Central memory CD8-positive, alpha-beta T cell (primary cell): ENCODE measurements at regions not wholly inside any gene's neighbourhood (a gene's known extent, or its start where the extent isn't known, plus 50 kb on each side); places are given as distances from the start of the nearest gene placed in this dataset.
"Not testable (repeated sequence)": the region's sequence is repeated elsewhere in the genome, so short reads cannot be mapped to it uniquely, and the experiment has no call there.

Experiments
- ATAC-seq: fragments of 150-1000 bp; cut with Tn5 transposase; replicated peaks from 2 replicates; pipeline ENCODE4 v1.10.0; 2022; ENCODE audit warnings: mild to moderate bottlenecking, moderate FRiP score, moderate number of reproducible peaks; ENCODE audit not compliant: poor library complexity, severe bottlenecking; ENCODE audit errors: extremely low read depth
- DNase-seq, 2 donors: peaks; one replicate each; pipeline ENCODE4 v3.0.0; 2021; ENCODE audit warnings: low spot score in 2 of 2
- H3K27ac Mint-ChIP-seq: one replicate; pipeline ENCODE4 v1.8.0; 2022; ENCODE audit warnings: low read depth, mild to moderate bottlenecking, moderate library complexity, mixed read lengths
- H3K27me3 Mint-ChIP-seq: one replicate; pipeline ENCODE4 v1.8.0; 2022; ENCODE audit warnings: mixed read lengths
- H3K36me3 Mint-ChIP-seq: one replicate; pipeline ENCODE4 v1.8.0; 2022; ENCODE audit warnings: mild to moderate bottlenecking, moderate library complexity, mixed read lengths; ENCODE audit not compliant: insufficient read depth
- H3K4me1 Mint-ChIP-seq: one replicate; pipeline ENCODE4 v1.8.0; 2022; ENCODE audit warnings: mixed read lengths
- H3K4me3 Mint-ChIP-seq: one replicate; pipeline ENCODE4 v1.8.0; 2022; ENCODE audit warnings: mild to moderate bottlenecking, moderate library complexity, mixed read lengths
- H3K9me3 Mint-ChIP-seq: one replicate; pipeline ENCODE4 v1.8.0; 2022; ENCODE audit warnings: mixed read lengths

DNA sequence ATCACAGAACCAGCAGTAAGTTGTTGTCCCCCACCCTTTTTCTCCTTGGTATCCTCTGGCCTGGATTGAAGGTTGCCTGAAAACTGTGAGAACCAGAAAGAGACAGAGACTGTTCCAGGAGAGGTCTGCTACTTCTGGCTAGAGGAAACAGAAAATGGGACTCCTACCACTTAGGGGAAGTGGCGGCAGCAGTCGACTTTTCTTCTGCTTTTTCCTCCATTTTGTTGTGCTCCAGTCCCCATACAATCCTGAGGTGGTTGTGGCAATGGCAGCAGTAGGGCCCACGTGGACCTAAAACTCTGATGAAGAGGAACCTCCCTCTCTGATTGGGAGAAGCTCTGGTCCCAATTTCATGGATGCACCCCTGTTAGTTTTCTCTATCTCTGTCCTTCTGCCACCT is 76.0 kb upstream of the SORL1 start:
- H3K9me3 Mint-ChIP-seq, result no peaks in the 10 kb centered on the region
- H3K36me3 Mint-ChIP-seq, result no peaks in the 10 kb centered on the region
- no peak for DNase-seq
- no peak for ATAC-seq
- H3K27ac Mint-ChIP-seq, result no peak overlapping the region
- no peak overlapping the region for H3K4me3 Mint-ChIP-seq
- H3K4me1 Mint-ChIP-seq, result peaks cover 33% of the 10 kb centered on the region
- no peaks in the 10 kb centered on the region for H3K27me3 Mint-ChIP-seq

DNA sequence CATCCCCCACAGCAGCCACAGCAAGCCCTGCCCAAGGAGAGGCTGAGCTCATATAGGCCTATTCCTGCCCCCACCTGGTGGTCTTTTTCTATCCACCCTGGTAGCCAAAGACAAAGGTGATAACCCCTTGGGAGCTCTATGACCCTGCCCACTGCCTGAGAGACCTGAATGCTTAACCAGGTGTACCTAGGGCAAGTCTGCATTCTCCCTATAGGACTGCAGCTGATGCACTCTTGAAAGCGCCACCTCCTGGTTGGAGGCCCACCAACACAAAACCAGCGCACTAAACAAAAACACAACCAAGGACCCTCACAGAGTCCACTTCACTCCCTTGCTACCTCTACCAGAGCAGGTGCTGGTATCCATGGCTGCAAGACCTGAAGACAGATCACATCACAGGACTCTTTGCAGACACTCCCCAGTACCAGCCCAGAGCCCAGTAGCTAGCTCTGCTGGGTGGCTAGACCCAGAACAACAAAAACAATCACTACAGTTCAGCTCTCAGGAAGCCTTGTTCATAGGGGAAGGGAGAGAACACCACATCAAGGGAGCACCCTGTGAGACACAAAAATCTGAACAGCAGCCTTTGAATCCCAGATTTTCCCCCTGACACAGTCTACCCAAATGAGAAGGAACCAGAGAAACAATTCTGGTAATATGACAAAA is 72.8 kb upstream of the SORL1 start:
- H3K4me1 Mint-ChIP-seq, result peaks cover 32% of the 10 kb centered on the region
- not testable (repeated sequence) for H3K36me3 Mint-ChIP-seq, H3K27ac Mint-ChIP-seq, H3K4me3 Mint-ChIP-seq, H3K9me3 Mint-ChIP-seq, DNase-seq, ATAC-seq, H3K27me3 Mint-ChIP-seq

DNA sequence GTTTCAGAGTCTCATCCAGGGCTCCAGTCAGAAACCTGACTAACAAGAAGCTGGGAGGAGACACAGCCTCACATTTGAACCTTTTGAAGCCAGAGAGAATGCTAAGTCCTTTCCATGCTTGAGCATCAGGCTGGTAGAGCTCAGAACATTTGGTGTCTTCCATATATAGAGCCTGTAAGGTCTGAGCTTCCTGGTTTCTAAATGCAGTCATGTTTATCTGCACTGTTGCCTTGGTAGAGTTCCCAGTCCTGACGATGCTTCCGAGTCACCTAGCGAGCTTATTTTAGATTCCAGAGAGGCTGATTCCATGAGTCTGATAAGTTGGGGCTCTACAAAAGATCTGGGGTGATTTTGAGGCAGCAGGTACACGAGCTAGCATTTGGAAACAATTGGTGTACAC is 68.4 kb upstream of the SORL1 start:
- no peak overlapping the region for H3K4me3 Mint-ChIP-seq
- no peak for ATAC-seq
- peaks cover 4% of the 10 kb centered on the region for H3K36me3 Mint-ChIP-seq
- no peaks in the 10 kb centered on the region for H3K9me3 Mint-ChIP-seq
- H3K4me1 Mint-ChIP-seq, result peaks cover 19% of the 10 kb centered on the region
- no peak overlapping the region for H3K27ac Mint-ChIP-seq
- no peaks in the 10 kb centered on the region for H3K27me3 Mint-ChIP-seq
- DNase-seq, result no peak

DNA sequence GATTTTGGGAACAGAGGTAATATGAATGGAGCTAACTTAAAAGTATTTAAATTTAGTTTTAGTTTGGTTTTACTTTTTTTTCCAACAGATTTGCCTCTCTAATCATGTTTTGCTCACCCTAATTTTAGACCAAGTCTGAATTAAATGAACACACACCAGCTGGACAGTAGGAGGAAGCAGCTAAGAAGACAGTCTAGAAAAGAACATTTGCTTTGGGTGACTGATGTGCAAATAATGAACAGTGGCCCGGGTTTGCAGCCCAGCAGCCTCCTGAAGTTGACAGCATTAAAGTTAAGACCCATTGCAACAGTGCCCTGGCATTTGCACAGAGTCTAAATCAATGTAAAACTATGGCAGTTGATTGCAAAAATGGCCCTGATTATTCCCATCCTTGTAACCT is 66.4 kb upstream of the SORL1 start:
- Mint-ChIP-seq H3K27me3 (no peaks in the 10 kb centered on the region), H3K27ac (no peak overlapping the region), H3K4me1 (peaks cover 5% of the 10 kb centered on the region), H3K9me3 (no peaks in the 10 kb centered on the region), H3K4me3 (no peak overlapping the region), H3K36me3 (peaks cover 4% of the 10 kb centered on the region)
- DNase-seq (no peak), ATAC-seq (no peak)
